ENCODE measurements at regions not wholly inside any gene's neighbourhood (a gene's known extent, or its start where the extent isn't known, plus 50 kb on each side); places are given as distances from the start of the nearest gene placed in this dataset.

DNA sequence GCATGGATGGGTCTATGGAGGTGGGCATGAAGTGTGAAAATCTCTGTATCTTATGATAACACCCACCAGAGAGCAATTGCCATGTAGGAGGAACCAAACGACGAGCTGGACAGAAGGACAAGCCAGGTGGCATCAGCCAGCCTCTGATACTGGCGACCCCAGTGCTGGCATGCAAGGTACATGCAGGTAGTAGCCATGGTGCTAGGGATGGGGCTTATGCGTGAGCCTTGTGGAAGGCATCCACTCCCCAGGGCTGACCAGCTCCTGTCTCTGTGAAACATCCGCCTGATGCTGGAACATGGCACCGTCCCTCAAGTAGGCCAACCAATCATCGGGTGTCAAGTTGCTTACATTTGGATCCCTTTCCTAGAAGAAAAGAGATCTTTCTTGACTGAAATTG lies 412.9 kb downstream of the GADD45G start:
- H3K9ac ChIP-seq (ENCODE audit: low read depth, low read length), result no peak overlapping the region
- no peaks in the 10 kb centered on the region for H3K36me3 ChIP-seq (ENCODE audit: insufficient read depth, low read length)
- no peaks in the 10 kb centered on the region for H3K9me3 ChIP-seq (ENCODE audit: control insufficient read depth, insufficient read depth, low read length)
- no peaks in the 10 kb centered on the region for H3K4me1 ChIP-seq (ENCODE audit: insufficient read depth, low read length)

DNA sequence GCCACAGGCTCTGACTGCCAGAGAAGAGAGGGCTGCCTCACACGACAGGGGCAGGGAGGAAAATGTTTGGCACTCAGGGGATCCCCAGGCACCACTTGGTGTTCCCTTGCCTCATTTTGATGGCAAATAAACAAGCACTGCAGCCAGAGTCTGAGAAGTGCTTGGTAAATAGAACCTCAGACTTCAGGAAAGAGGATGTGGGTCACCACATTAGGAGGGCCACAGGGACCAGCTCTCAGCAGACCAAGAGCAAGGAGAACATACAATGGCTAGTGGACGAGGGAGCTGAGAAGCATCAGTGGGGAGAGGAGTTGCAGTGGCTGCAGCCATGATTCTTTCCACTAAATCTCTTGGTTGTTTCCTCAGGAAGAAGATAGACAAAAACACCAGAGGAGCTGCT lies 413.9 kb downstream of the GADD45G start:
- Histone ChIP-seq H3K36me3 (ENCODE audit: insufficient read depth, low read length) (no peaks in the 10 kb centered on the region), H3K9me3 (ENCODE audit: control insufficient read depth, insufficient read depth, low read length) (no peaks in the 10 kb centered on the region), H3K4me1 (ENCODE audit: insufficient read depth, low read length) (no peaks in the 10 kb centered on the region), H3K9ac (ENCODE audit: low read depth, low read length) (no peak overlapping the region)

DNA sequence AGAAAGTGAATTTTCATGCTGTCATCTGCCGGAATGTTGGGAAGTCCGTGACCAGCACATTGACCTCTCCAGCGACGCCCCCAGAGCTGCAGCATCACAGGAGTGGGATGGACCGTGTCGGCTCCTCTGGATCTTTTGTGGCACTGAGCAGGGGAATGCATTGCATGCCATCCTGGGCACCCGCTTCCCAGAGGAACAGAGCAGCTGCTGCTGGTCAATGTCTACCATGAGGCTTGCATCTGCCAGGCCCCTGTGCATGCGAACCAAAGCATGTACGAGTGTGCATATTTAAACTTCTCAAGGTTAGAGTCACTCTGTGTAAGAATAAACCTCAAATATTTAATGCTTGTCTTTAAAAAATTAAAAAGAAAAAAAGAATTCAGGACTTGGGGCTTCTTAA lies 414.8 kb downstream of the GADD45G start:
- no peaks in the 10 kb centered on the region for H3K9me3 ChIP-seq (ENCODE audit: control insufficient read depth, insufficient read depth, low read length)
- no peak overlapping the region for H3K9ac ChIP-seq (ENCODE audit: low read depth, low read length)
- no peaks in the 10 kb centered on the region for H3K36me3 ChIP-seq (ENCODE audit: insufficient read depth, low read length)
- H3K4me1 ChIP-seq (ENCODE audit: insufficient read depth, low read length), result no peaks in the 10 kb centered on the region

- no peaks in the 10 kb centered on the region for H3K36me3 ChIP-seq (ENCODE audit: insufficient read depth, low read length)
- no peak overlapping the region for H3K9ac ChIP-seq (ENCODE audit: low read depth, low read length)
- H3K9me3 ChIP-seq (ENCODE audit: control insufficient read depth, insufficient read depth, low read length), result no peaks in the 10 kb centered on the region
- H3K4me1 ChIP-seq (ENCODE audit: insufficient read depth, low read length), result no peaks in the 10 kb centered on the region; the same call in 1 of the 2 replicates
Measured at GRCh38 chr9:90020276-90020871, 415.6 kb downstream of the GADD45G start.

GRCh38 chr9:90021216-90021906 lies 416.5 kb downstream of the GADD45G start:
- peaks cover 8% of the 10 kb centered on the region for H3K4me1 ChIP-seq (ENCODE audit: insufficient read depth, low read length)
- no peak overlapping the region for H3K9ac ChIP-seq (ENCODE audit: low read depth, low read length)
- H3K9me3 ChIP-seq (ENCODE audit: control insufficient read depth, insufficient read depth, low read length), result no peaks in the 10 kb centered on the region
- no peaks in the 10 kb centered on the region for H3K36me3 ChIP-seq (ENCODE audit: insufficient read depth, low read length)

GRCh38 chr9:90022474-90022873 lies 417.7 kb downstream of the GADD45G start:
- Histone ChIP-seq H3K9ac (ENCODE audit: low read depth, low read length) (no peak overlapping the region), H3K4me1 (ENCODE audit: insufficient read depth, low read length) (peaks cover 19% of the 10 kb centered on the region), H3K9me3 (ENCODE audit: control insufficient read depth, insufficient read depth, low read length) (no peaks in the 10 kb centered on the region), H3K36me3 (ENCODE audit: insufficient read depth, low read length) (no peaks in the 10 kb centered on the region)

GRCh38 chr9:90023861-90024260 lies 419.0 kb downstream of the GADD45G start:
- Histone ChIP-seq H3K4me1 (ENCODE audit: insufficient read depth, low read length) (peaks cover 19% of the 10 kb centered on the region), H3K9ac (ENCODE audit: low read depth, low read length) (no peak overlapping the region), H3K9me3 (ENCODE audit: control insufficient read depth, insufficient read depth, low read length) (no peaks in the 10 kb centered on the region)

DNA sequence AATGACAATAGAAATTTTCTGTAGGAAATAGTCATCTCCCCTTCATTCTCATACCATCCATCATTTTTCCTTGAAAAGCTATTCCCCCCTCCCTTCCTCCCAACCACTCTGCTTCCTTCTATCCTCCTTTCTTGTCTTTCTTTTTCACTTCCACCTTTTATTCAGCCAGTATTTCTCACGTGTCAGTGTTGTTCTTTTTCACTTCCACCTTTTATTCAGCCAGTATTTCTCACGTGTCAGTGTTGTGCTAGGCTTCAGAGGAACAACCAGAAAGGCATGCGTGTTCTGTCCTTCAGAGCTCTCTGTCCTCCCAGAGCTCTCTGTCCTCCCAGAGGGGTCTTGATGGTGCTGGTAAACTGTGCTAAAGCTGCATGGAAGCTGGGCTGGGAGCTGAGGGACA lies 419.6 kb downstream of the GADD45G start:
- Histone ChIP-seq H3K4me1 (ENCODE audit: insufficient read depth, low read length) (peaks cover 19% of the 10 kb centered on the region), H3K9ac (ENCODE audit: low read depth, low read length) (no peak overlapping the region), H3K9me3 (ENCODE audit: control insufficient read depth, insufficient read depth, low read length) (no peaks in the 10 kb centered on the region), H3K36me3 (ENCODE audit: insufficient read depth, low read length) (no peaks in the 10 kb centered on the region)

More at GRCh38 chr9:90023861-90024260, 419.0 kb downstream of the GADD45G start:
- no peaks in the 10 kb centered on the region for H3K36me3 ChIP-seq (ENCODE audit: insufficient read depth, low read length)

DNA sequence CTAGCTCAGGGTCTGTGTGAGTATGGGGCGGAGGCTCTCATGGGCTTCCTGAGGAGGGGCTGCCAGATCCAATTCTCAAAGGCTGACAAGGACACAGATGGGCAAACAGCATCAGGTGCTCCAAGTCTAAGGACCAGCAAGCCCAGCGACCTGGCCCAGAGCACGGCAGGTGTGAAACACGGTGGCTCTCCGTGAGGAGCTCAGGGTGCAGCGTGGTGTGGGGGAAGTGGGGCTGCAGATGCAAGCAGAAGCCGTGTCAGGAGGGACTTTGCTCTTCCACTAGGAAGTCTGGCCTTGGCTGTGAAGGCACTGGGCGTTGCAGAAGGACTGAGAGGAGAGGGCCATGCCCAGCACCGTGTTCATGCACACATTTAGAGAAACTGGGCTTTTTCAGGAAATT lies 420.0 kb downstream of the GADD45G start:
- H3K36me3 ChIP-seq (ENCODE audit: insufficient read depth, low read length), result no peaks in the 10 kb centered on the region
- H3K9ac ChIP-seq (ENCODE audit: low read depth, low read length), result no peak overlapping the region
- H3K4me1 ChIP-seq (ENCODE audit: insufficient read depth, low read length), result peaks cover 19% of the 10 kb centered on the region
- no peaks in the 10 kb centered on the region for H3K9me3 ChIP-seq (ENCODE audit: control insufficient read depth, insufficient read depth, low read length)

DNA sequence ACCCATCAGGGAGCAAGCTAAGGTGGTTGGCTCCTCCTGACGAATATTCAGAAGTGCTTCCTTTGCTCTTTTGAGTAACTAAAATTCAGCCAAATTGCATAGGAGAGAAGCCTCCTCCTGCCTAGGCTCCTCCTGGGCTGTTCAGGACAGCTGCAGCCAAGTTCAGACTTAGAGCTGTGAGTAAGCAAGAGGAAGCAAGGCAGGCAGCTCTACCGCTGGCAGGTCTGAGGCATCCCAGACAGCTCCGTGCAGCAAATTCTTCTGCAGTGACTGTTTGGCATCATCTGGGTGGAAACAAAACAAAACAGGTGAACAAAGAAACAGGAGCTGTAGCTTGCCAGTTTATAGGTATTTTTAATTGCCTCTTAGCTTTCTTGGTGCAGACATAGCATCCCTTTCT lies 421.0 kb downstream of the GADD45G start:
- Histone ChIP-seq H3K36me3 (ENCODE audit: insufficient read depth, low read length) (no peaks in the 10 kb centered on the region), H3K9me3 (ENCODE audit: control insufficient read depth, insufficient read depth, low read length) (no peaks in the 10 kb centered on the region), H3K4me1 (ENCODE audit: insufficient read depth, low read length) (peaks cover 19% of the 10 kb centered on the region), H3K9ac (ENCODE audit: low read depth, low read length) (no peak overlapping the region)

- no peaks in the 10 kb centered on the region for H3K36me3 ChIP-seq (ENCODE audit: insufficient read depth, low read length)
Measured at GRCh38 chr9:90027296-90027790, 422.5 kb downstream of the GADD45G start.

GRCh38 chr9:90029386-90029785 lies 424.6 kb downstream of the GADD45G start:
- H3K4me1 ChIP-seq (ENCODE audit: insufficient read depth, low read length), result peaks cover 25% of the 10 kb centered on the region
- H3K36me3 ChIP-seq (ENCODE audit: insufficient read depth, low read length), result no peaks in the 10 kb centered on the region
- H3K9me3 ChIP-seq (ENCODE audit: control insufficient read depth, insufficient read depth, low read length), result no peaks in the 10 kb centered on the region
- H3K9ac ChIP-seq (ENCODE audit: low read depth, low read length), result no peak overlapping the region

More at GRCh38 chr9:90027296-90027790, 422.5 kb downstream of the GADD45G start:
- no peaks in the 10 kb centered on the region for H3K9me3 ChIP-seq (ENCODE audit: control insufficient read depth, insufficient read depth, low read length)
- H3K9ac ChIP-seq (ENCODE audit: low read depth, low read length), result no peak overlapping the region
- peaks cover 19% of the 10 kb centered on the region for H3K4me1 ChIP-seq (ENCODE audit: insufficient read depth, low read length)

GRCh38 chr9:90029996-90030395 lies 425.2 kb downstream of the GADD45G start:
- Histone ChIP-seq H3K9me3 (ENCODE audit: control insufficient read depth, insufficient read depth, low read length) (no peaks in the 10 kb centered on the region), H3K36me3 (ENCODE audit: insufficient read depth, low read length) (no peaks in the 10 kb centered on the region), H3K4me1 (ENCODE audit: insufficient read depth, low read length) (peaks cover 29% of the 10 kb centered on the region), H3K9ac (ENCODE audit: low read depth, low read length) (no peak overlapping the region)

- Histone ChIP-seq H3K9ac (ENCODE audit: low read depth, low read length) (no peak overlapping the region), H3K36me3 (ENCODE audit: insufficient read depth, low read length) (no peaks in the 10 kb centered on the region), H3K4me1 (ENCODE audit: insufficient read depth, low read length) (peaks cover 10% of the 10 kb centered on the region; the same call in 1 of the 2 replicates), H3K9me3 (ENCODE audit: control insufficient read depth, insufficient read depth, low read length) (no peaks in the 10 kb centered on the region)
Measured at GRCh38 chr9:90032296-90033027, 427.6 kb downstream of the GADD45G start.

Data from ES-I3 (cell line).